HuH-7 (cell line): ENCODE measurements at regions not wholly inside any gene's neighbourhood (a gene's known extent, or its start where the extent isn't known, plus 50 kb on each side); places are given as distances from the start of the nearest gene placed in this dataset.

Experiments used
- DNase-seq: peaks from one replicate; pipeline ENCODE4 v3.0.0; 2011; ENCODE audit warnings: low spot score

DNA sequence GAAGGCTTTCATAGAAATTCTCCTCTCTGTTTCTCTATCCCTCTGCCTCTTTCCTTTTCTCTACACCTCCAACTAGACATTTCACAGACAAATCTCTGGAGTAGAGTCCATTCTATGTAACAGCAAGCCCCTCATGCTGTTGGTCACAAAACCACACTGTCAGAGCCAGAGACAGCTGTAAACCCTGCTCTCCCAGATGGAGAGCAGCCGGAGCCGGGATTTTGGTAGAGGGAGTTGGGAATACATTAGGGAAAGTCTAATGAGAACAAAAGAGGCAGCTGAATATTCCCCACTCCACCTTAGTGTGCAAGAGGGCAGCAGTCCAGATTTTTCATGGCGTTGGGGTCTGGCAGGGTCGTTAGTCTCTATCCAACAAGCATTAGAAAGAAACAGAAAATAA is 68.3 kb upstream of the EDN1 start:
- no peak for DNase-seq

DNA sequence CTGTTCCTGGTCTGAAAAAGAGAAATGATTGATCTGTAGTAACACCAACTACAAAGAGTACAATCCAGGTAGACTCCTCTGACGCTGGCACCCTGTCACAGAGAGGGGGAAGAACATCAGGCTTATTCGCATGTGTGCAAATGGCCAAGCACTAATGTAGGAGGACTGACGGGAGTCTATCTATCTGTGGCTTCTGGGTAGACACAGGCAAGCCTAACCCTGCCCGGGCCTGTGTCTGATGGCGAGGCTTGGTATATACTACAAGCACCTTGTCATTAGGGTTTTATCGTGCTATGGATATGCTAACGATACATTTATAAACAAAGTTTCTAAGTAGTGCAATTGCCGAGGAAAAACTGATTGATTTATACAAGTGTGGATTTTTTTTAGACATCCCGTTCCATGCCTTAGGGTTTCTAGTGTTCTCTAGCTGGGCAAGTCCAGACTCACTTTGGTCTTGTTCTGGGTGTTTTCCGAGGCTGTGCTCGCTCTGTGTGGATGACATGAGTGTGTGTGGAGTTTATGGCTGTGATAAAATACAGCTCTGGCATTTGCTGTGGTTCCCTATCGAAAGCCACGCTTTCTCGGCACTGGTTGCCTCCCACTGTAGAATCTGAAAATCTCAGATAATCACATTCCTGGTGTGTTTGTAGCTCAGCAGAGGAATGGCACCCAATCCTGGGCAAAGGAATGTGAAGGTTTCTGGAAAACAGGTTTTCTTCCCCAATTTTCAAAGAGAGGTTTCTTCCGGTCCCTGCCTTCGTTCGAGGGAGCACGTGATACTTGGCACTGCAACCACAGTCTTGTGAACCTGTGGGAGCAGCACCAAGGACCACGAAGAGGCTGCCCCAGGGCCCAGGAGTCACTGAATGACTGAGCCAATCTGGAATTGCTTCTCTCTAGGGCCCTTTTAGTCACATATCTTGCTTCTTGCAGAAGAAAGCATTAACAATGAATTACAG is 67.5 kb upstream of the EDN1 start:
- no peak for DNase-seq

DNA sequence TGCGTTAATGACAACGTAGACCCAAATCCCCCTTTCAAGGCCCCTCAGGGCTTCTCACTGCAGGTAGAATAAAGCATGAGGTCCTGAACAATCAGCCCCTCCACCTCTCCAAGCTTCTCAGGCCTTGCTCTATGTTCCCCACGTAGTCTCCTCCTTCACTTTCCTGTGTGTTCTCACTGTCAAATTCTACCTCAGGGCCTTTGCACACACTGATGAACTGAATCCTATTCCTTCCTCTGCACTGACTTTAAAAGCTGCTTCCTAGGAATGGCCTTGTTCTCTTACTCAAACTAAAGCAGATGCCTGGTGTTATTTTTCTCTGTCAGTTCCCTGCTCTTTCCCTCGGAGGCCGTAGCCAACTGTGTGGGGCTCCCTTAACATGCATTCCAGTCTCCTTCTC is 66.8 kb upstream of the EDN1 start:
- no peak for DNase-seq

DNA sequence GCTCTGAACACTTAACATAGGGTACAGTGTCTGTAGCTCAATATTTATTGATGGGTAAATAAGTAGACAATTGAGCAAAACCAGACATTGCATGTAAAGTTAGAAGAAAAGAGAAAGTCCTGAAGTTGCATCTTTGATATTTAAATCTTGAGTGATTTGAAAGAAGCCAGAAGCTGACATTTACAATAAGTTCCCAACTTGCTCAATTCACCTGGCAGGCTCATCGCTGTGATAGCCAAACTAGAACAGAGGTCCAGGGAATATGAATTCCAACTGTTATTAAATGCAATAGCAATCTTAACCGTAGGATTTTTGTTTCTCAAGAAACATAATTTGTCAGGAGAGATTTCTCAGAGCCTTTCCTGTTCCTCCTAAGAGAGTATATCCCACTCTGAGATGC is 65.9 kb upstream of the EDN1 start:
- no peak for DNase-seq

DNA sequence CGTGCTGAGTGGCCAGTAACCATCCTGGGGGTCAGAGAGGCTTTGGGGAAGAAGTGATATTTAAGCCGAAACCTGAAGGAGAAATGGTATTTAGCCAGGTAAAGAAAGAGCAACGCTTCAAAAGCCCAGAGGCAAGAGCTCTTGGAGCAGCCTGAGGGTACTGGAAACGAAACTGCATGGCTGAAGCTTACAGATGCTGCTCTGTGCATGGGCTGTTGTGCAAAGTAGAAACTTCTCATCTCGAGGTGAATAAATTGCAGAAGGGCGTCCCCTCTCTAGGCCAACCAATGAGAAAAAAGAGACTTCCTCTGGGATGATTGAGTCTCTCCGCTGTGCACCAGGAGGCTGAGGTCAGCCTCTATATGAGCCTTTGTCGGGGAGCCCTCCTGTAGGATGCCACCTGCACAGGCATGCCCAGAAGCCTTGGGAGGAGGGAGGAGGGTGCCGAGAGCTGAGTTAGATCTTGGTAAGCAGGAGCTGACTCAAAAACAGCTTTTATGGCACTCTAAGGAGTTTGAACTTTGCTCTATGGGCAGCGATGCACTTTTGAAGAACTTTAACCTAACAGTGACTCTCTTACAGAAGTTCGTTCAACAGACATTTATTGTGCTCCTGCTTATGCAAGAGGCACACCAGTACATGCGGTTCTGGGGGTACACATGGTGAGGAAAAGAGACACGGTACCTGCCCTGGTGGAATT is 61.6 kb upstream of the EDN1 start:
- peak; percentile 20 for DNase-seq

DNA sequence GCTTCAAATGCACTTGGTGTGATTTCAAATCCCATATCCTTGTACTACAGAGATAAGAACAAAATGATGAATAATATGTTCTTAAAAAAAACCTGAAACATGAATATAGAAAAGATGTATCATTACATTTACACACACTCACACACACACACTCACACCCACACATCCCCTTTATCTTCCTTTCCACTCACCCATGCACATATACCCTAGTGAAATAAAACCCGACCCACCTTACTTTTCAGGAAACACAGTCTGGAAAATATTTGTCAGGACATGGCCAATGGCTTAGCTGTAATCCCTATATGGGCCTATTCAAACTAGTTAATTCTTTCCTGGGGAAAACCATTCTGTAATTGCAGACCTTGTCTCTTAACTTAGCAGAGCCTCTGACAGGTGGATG is 60.8 kb upstream of the EDN1 start:
- no peak for DNase-seq

DNA sequence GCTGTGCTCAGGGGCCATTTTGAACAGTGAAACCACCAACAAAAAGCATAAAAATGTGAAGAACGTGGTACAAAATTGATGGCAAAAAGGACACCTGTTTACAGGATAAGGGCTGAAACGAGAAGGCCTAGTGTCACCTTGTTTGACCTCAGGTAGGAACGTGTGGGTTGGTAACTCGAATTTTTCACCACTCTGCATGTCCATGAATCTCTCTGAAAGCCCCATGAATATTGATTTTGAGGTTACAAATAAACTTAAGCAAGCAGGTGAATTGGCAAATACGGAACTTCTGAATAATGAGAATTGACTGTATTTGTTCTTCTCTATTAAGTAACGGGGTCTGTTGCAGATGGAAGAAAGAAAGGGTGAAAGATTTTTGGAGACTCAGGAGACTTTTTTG is 59.6 kb upstream of the EDN1 start:
- DNase-seq = no peak

DNA sequence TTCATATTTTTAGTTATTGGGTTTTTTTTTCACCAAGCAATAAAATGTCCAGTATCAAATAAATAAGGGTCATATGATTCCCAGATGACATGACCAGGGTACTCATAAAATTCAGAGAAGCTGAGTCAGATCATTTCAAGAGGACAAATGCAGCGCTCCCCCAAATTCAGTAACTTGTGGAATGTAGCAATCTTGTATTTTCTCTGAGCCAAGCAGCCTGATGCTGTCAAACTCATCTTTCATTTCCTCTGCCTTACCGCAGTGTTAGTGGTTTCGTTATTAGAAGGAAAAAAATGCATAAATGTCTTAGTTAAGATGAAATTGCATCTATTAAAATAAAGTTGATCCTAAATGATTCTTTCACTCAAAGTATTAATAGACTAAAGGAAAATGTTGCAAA is 57.8 kb upstream of the EDN1 start:
- no peak for DNase-seq

DNA sequence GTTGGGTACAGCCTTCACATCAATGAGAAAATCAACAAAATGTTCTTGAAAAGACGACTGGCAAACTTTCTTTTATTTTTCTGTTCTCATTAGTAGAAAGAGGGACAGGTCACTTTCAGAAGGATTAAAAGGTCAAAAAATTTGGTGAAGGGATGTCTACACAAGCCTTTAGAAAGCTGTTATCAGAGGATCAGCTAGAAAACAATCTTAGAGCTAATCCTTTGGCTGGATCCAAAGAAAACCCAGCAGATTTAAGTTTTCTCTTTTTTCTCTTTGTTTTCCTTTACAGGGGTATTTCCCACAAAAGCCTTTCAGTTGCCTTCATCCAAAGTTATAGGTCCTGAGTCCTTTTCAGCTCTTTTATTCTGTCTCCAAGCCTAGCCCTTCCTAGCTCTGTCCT is 57.3 kb upstream of the EDN1 start:
- DNase-seq = no peak

DNA sequence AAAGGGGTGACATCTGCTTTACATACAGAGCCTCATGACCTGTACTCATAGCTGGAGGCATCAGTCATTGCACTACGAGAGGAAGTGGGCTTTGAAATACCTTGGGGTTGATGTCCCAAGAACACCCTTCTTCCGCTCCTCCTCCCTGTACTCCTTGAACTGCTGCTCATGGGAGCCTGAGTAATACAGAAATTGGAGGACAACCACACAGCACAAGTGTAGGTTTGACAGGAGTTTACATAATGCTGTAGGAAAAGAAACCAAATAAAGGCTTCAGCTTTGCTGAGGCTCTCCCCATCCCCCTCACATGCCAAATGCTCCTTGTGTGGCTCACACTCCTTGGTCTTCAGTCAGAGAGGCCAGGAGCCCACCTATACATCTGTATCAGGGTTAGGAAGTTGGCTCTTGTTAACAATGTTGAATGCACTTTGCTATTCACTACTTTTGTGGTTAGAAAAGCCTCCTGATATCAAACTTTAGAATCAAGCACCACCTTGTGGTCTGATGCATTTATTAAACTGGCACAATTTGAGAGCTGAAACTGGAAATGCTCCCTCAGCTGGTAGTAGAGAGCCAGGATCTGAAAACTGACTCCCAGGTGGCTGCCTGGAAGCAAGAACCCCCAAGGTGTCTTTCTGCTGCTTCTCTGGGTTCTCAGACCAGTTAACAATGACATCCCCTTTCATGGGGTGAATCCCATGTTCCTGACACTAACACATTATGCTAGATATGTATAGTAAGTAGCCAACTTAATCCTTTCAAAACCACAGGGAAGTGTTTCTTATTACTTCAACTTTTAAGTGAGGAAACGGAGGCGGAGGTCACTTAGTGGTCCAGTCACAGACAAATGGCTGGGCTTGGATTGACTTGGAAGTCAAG is 56.2 kb upstream of the EDN1 start:
- no peak for DNase-seq

DNA sequence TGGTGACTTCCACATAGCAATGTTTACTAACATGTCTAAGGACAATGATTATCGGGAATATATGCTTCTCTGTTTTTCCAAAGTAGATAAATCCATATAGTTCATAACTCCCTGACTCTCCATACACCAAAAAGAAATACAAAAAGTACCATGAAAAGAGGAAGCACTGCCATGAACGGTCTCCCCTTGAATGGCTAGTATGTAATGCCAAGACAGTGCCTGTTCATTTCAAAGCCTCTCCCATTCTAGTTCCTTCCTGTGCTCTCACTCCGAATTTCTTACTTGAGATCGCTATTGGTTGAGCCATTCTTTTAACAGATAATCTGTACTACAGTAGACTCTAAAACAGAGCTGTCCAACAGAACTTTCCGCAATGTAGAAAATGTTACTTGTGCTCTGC is 54.8 kb upstream of the EDN1 start:
- DNase-seq = no peak

DNA sequence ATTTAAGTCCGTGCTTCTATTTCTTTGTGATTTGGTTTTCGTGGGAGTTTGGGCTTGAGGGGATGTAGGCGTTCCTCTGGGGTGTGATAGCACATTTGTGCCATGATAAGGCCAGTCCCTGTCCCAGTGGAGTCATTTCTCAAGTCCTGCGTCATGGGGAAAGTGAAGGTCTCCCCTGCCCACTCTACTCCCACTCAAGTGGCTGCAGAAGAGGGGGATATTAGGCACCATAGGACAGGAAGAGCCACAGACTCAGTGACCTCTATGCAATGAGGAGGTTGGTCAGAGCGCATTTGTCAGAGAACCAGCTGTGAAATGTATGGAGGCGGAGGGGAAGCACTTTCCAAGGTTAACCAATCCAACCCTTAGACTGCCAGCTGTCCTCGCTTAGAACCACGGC is 51.9 kb upstream of the EDN1 start:
- DNase-seq = no peak
